ENCODE measurements at regions not wholly inside any gene's neighbourhood (a gene's known extent, or its start where the extent isn't known, plus 50 kb on each side); places are given as distances from the start of the nearest gene placed in this dataset.

- TF ChIP-seq CTCF (IDR thresholded peaks at IDR 0.05; ENCODE audit: poor library complexity), result no peak
- TF ChIP-seq EZH2 (IDR thresholded peaks at IDR 0.05; ENCODE audit: borderline replicate concordance), result no peak
- TF ChIP-seq EZH2phosphoT487 (IDR thresholded peaks at IDR 0.05; ENCODE audit: low read depth, severe bottlenecking, unreplicated experiment), result no peak
Observed at GRCh38 chr4:53680598-53680997, 89.3 kb upstream of the LNX1 start.

Data from hepatocyte (in vitro differentiated cells).